Muscle of leg (tissue), 3 donors: ENCODE measurements at regions not wholly inside any gene's neighbourhood (a gene's known extent, or its start where the extent isn't known, plus 50 kb on each side); places are given as distances from the start of the nearest gene placed in this dataset.
A peak's percentile ranks its signal among the peaks of the same experiment; 100 is the strongest.

ENCODE experiments used
- DNase-seq: peaks from one replicate; pipeline ENCODE4 v3.0.0; 2013
- H3K27ac ChIP-seq: one replicate; pipeline ENCODE4 v1.5.1; 2013; ENCODE audit warnings: mild to moderate bottlenecking, low read length, control low read depth
- H3K27me3 ChIP-seq: one replicate; pipeline ENCODE4 v1.6.1; 2013; ENCODE audit warnings: low read length; ENCODE audit not compliant: control insufficient read depth, insufficient read depth
- H3K36me3 ChIP-seq: one replicate; pipeline ENCODE4 v1.6.1; 2013; ENCODE audit warnings: low read length; ENCODE audit not compliant: control insufficient read depth, insufficient read depth
- H3K4me1 ChIP-seq: one replicate; pipeline ENCODE4 v1.6.1; 2013; ENCODE audit warnings: low read length; ENCODE audit not compliant: control insufficient read depth, insufficient read depth
- H3K4me3 ChIP-seq: one replicate; pipeline ENCODE4 v1.5.1; 2013; ENCODE audit warnings: low read length, control low read depth
- H3K9me3 ChIP-seq: replicated peaks from 2 replicates; pipeline ENCODE4 v1.6.1; 2013; ENCODE audit warnings: low read depth, low read length; ENCODE audit not compliant: control insufficient read depth
- WGBS: methylation state at CpG from one replicate; pipeline ENCODE4 v1.1.5; 2013; ENCODE audit warnings: missing lambda C conversion rate; ENCODE audit not compliant: insufficient coverage; 5-methylcytosine and 5-hydroxymethylcytosine counted together

DNA sequence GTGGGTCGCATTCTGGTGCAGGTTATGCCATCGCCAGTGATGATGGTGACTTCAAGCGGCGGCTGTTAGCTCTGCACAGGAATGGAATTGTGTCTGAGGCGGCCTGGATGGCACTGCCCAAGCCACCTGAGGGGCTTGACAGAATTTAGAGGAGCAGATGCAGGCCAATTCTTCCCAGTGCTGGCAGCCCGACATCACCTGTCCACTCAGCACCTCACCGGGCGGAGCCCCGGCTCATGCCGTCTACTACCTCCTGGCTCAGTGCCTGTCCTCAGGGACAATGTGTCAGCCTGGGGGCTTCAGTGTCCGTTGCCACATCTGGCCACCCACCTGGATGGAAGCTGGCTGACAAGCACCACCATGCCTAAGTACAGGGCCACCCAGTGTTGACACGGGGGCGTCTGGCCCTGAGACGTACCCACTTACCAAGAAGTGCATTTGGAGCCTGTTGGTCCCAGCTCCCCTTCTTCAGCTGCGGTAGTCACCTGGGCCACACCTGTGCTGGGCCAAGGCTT is 420.5 kb upstream of the MKI67 start:
- Histone ChIP-seq H3K27ac (no peak overlapping the region), H3K4me1 (peaks cover 15% of the 10 kb centered on the region), H3K4me3 (no peak overlapping the region), H3K9me3 (no peaks in the 10 kb centered on the region), H3K36me3 (no peaks in the 10 kb centered on the region), H3K27me3 (no peaks in the 10 kb centered on the region)
- DNase-seq: no peak
- WGBS: 92% methylated on average over 15 of the region's 15 CpGs

DNA sequence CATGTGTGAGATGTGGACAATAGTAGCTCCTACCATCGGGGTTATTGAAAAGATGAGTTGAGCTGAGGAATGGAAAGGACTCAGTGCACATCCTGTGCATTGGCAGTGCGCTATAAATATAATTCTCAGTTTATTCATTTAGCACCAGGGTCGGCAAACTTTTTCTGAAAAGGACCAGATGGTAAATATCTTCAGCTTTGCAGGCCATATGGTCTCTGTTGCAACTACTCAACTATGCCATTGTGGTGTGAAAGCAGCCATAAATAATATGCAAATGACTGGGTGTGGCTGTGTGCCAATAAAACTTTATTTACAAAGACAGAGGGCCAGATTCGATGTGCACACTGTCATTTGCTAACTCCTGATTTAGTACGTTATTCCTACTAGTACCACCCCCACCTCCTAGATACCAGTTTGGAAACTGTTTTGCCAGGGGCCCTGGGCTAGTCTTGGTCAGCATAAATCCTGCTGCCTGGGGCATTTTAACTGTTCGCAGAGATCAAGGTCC is 422.9 kb upstream of the MKI67 start:
- Histone ChIP-seq H3K36me3 (no peaks in the 10 kb centered on the region), H3K27ac (no peak overlapping the region), H3K4me3 (no peak overlapping the region), H3K9me3 (no peaks in the 10 kb centered on the region), H3K4me1 (peaks cover 6% of the 10 kb centered on the region), H3K27me3 (no peaks in the 10 kb centered on the region)
- WGBS: 78% methylated on average over 2 of the region's 6 CpGs
- no peak for DNase-seq

DNA sequence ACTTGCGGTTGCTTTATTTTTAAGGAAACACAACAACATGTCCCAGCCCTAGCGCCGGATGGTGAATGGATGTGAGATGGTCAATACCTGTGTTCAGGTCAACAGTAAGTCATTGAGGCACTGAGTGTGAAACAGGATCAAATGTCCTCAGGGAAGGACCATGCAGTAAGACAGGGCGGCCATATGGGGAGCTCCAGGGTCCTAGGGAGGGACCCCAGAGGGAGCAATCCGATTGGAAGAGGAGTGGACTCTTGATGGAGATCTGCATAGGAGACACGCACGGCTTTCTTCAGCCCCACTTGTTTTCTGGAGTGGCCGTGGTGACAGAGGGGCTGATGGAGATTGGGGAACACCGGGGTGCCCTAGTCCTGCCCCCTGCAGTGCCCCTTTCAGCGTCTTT is 423.8 kb upstream of the MKI67 start:
- H3K36me3 ChIP-seq: no peaks in the 10 kb centered on the region
- H3K27ac ChIP-seq: no peak overlapping the region
- DNase-seq: no peak
- H3K9me3 ChIP-seq: no peaks in the 10 kb centered on the region
- no peak overlapping the region for H3K4me3 ChIP-seq
- 96% methylated on average over 9 of the region's 10 CpGs for WGBS
- peaks cover 3% of the 10 kb centered on the region for H3K4me1 ChIP-seq
- H3K27me3 ChIP-seq: no peaks in the 10 kb centered on the region

DNA sequence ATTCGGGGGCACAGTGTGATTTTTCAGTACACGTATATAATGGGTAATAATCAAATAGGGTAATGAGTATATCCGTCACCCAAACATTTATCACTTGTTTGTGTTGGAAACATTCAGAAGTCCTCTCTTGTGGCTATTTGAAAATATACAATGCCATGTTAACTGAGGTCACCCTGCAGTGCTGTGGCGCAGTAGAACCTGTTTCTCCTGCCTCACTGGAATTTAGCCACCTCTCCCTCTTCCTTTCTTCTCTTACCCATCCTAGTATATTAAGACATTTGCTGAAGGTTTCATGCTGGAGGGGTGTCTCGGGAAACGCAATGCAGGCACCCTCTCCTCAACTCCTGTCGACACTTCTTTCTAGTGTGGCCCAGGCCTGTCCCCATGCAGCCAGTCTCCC is 425.3 kb upstream of the MKI67 start:
- no peak for DNase-seq
- 50% methylated on average over 2 of the region's 7 CpGs for WGBS
- no peaks in the 10 kb centered on the region for H3K36me3 ChIP-seq
- no peak overlapping the region for H3K4me3 ChIP-seq
- H3K9me3 ChIP-seq: no peaks in the 10 kb centered on the region
- H3K4me1 ChIP-seq: no peaks in the 10 kb centered on the region
- no peaks in the 10 kb centered on the region for H3K27me3 ChIP-seq
- H3K27ac ChIP-seq: no peak overlapping the region

DNA sequence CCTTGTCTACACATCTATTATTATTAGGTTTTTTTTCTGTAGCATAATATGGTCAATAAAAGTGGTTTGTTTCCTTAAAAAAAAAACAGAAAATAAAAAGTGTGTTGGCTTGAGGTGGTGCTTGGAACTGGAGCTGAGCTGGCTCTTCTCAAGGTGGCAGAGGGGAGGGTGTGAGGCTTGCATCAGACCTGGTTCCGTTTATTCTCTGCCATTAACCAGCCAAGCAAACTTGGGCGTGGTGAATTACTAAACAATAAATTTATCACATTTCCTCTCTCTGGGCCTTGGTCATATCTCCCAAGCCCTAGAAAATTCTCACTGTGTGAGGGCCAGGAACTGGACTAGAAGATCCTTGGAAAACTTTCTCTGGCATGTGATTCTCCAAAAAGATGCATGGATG is 427.5 kb upstream of the MKI67 start:
- no peaks in the 10 kb centered on the region for H3K4me1 ChIP-seq
- no peak for DNase-seq
- WGBS: 82% methylated on average over 2 of the region's 2 CpGs

DNA sequence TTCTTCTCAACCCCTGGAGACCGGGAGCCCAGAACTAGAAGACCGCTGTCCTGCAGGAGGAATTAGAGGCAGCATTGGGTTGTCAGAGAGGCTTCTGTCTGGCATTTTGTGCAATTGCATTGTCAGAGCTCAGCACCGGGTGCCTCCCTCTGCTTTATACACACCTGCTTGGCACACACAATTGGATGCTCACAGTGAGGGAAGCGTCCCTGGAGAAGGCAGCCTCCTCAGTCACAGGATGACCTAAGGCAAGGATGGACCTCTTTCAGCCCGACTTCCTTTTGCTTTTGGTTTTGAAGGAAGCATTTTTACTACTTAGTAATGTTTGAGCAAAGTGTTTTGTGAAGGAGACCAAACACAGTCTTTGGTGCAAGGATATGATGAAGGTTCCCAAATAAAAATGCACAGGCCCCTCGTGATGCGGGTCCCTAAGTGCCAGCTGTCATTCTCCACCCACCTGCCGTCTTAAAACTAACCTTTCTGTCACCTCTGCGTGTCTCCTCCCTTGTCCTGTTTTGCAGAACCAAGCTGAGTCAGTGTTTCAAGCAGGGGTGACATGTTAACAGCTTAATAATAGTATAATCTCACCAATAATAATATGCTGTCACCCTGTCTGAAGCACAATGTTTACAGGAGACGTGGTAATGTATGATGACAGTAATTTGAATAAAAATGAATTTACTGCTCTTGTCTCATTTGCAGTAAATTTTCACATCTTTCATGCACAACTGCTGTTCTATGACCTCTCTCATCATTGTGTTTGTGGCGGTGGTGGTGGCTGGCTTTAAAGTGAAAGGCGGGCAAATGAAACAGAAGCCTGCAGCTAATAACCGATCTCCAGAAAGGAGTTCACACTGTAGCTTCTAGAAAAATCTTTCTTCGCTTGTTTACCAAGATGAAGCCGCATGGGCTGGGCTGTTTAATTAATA is 430.2 kb upstream of the MKI67 start:
- 83% methylated on average over 4 of the region's 15 CpGs for WGBS
- H3K4me3 ChIP-seq: no peak overlapping the region
- peaks cover 5% of the 10 kb centered on the region for H3K9me3 ChIP-seq

More for the DNA sequence above, 427.5 kb upstream of the MKI67 start:
- H3K36me3 ChIP-seq: no peaks in the 10 kb centered on the region
- H3K9me3 ChIP-seq: no peaks in the 10 kb centered on the region
- no peak overlapping the region for H3K27ac ChIP-seq
- H3K27me3 ChIP-seq: no peaks in the 10 kb centered on the region
- H3K4me3 ChIP-seq: no peak overlapping the region

DNA sequence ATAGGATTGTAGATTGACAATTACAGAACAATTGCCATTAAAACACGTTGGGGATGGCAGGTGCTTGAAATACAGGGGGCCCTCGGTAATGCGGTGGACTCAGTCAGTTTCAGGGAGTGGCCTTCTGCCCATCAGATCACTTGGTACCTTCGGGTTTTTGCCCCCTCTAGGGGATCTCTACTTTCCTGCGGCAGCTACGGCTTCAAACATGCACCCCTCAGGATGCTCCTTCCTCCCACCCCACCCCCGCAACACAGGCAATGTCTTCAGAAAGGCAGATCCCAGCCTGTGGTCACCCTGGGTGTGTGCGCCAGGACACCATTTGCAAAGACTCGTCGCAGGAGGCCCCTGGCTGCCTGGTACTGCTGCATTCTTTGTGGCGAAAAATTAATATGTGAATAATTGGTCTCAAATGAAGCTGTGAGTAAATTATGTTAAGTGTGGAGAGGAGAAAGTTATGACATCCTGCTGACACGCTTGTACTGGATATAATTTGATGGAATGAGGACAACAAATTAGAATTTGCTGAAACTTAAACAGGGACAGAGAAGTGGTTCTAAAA is 431.0 kb upstream of the MKI67 start:
- Histone ChIP-seq H3K4me1 (peaks cover 3% of the 10 kb centered on the region), H3K9me3 (peaks cover 12% of the 10 kb centered on the region), H3K27ac (no peak overlapping the region), H3K4me3 (no peak overlapping the region), H3K27me3 (no peaks in the 10 kb centered on the region), H3K36me3 (no peaks in the 10 kb centered on the region)
- WGBS: 70% methylated on average over 12 of the region's 12 CpGs
- DNase-seq: no peak

More for the DNA sequence above, 430.2 kb upstream of the MKI67 start:
- Histone ChIP-seq H3K27ac (no peak overlapping the region), H3K27me3 (no peaks in the 10 kb centered on the region), H3K36me3 (no peaks in the 10 kb centered on the region), H3K4me1 (peaks cover 3% of the 10 kb centered on the region)
- no peak for DNase-seq

DNA sequence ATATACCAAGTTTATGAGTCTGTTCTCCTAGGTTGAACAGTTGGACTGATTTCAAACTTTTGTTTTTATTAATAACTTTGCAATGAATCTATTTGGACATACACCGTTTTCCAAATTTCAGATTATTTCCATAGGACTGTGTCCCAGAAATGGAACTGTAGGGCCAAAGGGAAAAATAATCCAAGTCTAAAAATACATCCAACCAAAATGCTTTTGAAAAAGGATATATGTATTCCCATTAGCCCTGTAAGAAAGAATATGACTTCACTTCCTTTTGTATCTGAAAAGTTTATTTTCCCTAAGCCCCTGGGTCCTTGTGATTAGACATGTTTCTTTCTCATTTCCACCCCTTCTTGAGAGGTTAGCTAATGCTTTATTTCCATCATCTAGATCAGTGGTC is 434.2 kb upstream of the MKI67 start:
- peak; percentile 88 for DNase-seq
- no peaks in the 10 kb centered on the region for H3K27me3 ChIP-seq
- peaks cover 14% of the 10 kb centered on the region for H3K9me3 ChIP-seq
- no peak overlapping the region for H3K4me3 ChIP-seq
- peak overlapping the region; percentile 79 for H3K27ac ChIP-seq
- no peaks in the 10 kb centered on the region for H3K36me3 ChIP-seq
- H3K4me1 ChIP-seq: peaks cover 3% of the 10 kb centered on the region
- WGBS: no CpG with 5 or more reads among the region's 1 CpG

DNA sequence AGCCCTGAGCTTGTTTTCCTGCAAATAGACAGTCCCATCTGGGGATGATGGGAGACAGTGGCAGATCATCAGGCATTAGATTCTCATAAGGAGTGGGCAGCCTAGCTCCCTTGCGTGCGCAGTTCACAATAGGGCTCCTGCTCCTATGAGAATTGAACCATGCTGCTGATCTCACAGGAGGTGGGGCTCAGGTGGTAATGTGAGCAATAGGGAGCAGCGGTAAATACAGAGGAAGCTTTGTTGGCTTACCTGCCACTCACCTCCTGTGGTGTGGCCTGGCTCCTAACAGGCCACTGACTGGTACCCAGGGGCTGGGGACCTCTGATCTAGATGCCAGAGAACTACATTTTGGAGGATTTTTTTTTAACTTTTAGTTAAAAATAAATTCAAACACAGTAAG is 434.8 kb upstream of the MKI67 start:
- peaks cover 7% of the 10 kb centered on the region for H3K4me1 ChIP-seq
- no peaks in the 10 kb centered on the region for H3K27me3 ChIP-seq
- H3K36me3 ChIP-seq: no peaks in the 10 kb centered on the region
- WGBS: 83% methylated on average over 3 of the region's 3 CpGs
- H3K4me3 ChIP-seq: no peak overlapping the region
- H3K27ac ChIP-seq: peak overlapping the region; percentile 79
- peaks cover 14% of the 10 kb centered on the region for H3K9me3 ChIP-seq
- no peak for DNase-seq

DNA sequence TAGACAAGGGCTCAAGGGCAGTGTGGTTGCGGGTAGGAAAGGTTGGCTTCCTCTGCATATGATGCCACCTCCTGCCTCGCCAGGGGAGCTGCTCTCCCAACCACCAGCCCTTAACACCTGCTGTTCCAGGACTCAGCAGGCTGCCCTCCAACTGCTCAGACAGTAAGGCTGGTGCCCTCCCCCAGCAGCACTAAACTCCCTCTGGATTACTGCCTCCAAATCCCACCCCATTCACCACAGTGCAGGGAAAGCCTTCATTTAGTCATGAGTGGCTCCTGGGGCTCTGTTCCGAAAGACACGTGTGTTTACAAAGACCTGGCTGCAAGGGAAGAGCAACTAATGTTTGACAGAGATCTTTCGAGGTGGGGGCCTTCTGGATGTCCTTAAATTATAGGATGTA is 437.2 kb upstream of the MKI67 start:
- peaks cover 14% of the 10 kb centered on the region for H3K9me3 ChIP-seq
- H3K27me3 ChIP-seq: no peaks in the 10 kb centered on the region
- no peaks in the 10 kb centered on the region for H3K36me3 ChIP-seq
- peaks cover 31% of the 10 kb centered on the region for H3K4me1 ChIP-seq
- no peak overlapping the region for H3K27ac ChIP-seq
- no peak for DNase-seq
- H3K4me3 ChIP-seq: no peak overlapping the region
- WGBS: 94% methylated on average over 4 of the region's 5 CpGs
